Fibroblast of lung (primary cell): ENCODE measurements at regions not wholly inside any gene's neighbourhood (a gene's known extent, or its start where the extent isn't known, plus 50 kb on each side); places are given as distances from the start of the nearest gene placed in this dataset.

Experiments
- DNase-seq, 2 donors: peaks; one replicate each; pipeline versions ENCODE4 v3.0.0 to v3.0.0-alpha.2; 2010; ENCODE audit warnings: low read depth in 2 of 2
- H2AFZ ChIP-seq: 2 replicates; pipeline ENCODE4 v1.5.1; 2012; ENCODE audit warnings: low read length, control low read depth, inconsistent platforms
- H3K27ac ChIP-seq: 2 replicates; pipeline ENCODE4 v1.5.1; 2011; ENCODE audit warnings: low read length, control low read depth; ENCODE audit not compliant: insufficient read depth
- H3K27me3 ChIP-seq: 2 replicates; pipeline ENCODE4 v1.5.1; 2011; ENCODE audit warnings: mild to moderate bottlenecking, low read length; ENCODE audit not compliant: control insufficient read depth, insufficient read depth
- H3K36me3 ChIP-seq: 2 replicates; pipeline ENCODE4 v1.5.1; 2011; ENCODE audit warnings: low read length; ENCODE audit not compliant: control insufficient read depth, insufficient read depth
- H3K4me1 ChIP-seq: 2 replicates; pipeline ENCODE4 v1.5.1; 2011; ENCODE audit warnings: low read length; ENCODE audit not compliant: control insufficient read depth, insufficient read depth; ENCODE audit errors: extremely low read depth
- H3K4me2 ChIP-seq: 2 replicates; pipeline ENCODE4 v1.5.1; 2011; ENCODE audit warnings: low read length, control low read depth; ENCODE audit not compliant: insufficient read depth; ENCODE audit errors: extremely low read depth
- H3K4me3 ChIP-seq, 4 experiments: fragments of 200-600 bp in 1 of 4; sonication (generic) in 1 of 4; replicated peaks in 1 of 4; 2 replicates each; pipeline ENCODE4 v1.5.1; 2011 to 2016; ENCODE audit warnings: low read length in 4 of 4, low read depth in 3 of 4, mild to moderate bottlenecking in 3 of 4, control low read depth in 2 of 4, inconsistent platforms in 1 of 4, mixed read lengths in 1 of 4; ENCODE audit not compliant: insufficient read depth in 1 of 4; ENCODE audit errors: control extremely low read depth in 1 of 4
- H3K79me2 ChIP-seq: 2 replicates; pipeline ENCODE4 v1.5.1; 2012; ENCODE audit warnings: mild to moderate bottlenecking, low read length, inconsistent platforms; ENCODE audit not compliant: control insufficient read depth, insufficient read depth
- H3K9ac ChIP-seq: 2 replicates; pipeline ENCODE4 v1.5.1; 2011; ENCODE audit warnings: mild to moderate bottlenecking, low read length, control low read depth; ENCODE audit not compliant: insufficient read depth
- H3K9me3 ChIP-seq: 2 replicates; pipeline ENCODE4 v1.5.1; 2012; ENCODE audit warnings: low read depth, low read length; ENCODE audit not compliant: control insufficient read depth, insufficient read depth
- H4K20me1 ChIP-seq: 2 replicates; pipeline ENCODE4 v1.5.1; 2011; ENCODE audit warnings: low read length; ENCODE audit not compliant: control insufficient read depth, insufficient read depth; ENCODE audit errors: extremely low read depth
- EZH2 ChIP-seq: IDR thresholded peaks from 2 replicates; pipeline ENCODE4 v1.5.1; 2012; ENCODE audit warnings: low read length, control low read depth, mild to moderate bottlenecking; ENCODE audit errors: missing control alignments
- TF ChIP-seq, protein P1 (sequence below), 2 donors: IDR thresholded peaks in 1 of 2; conservative IDR thresholded peaks in 1 of 2; 1 replicate in 1 of 2; 2 replicates in 1 of 2; pipeline ENCODE4 v1.5.1; 2011 to 2012; ENCODE audit warnings: low read length in 2 of 2, control low read depth in 1 of 2, inconsistent platforms in 1 of 2, low read depth in 1 of 2, mild to moderate bottlenecking in 1 of 2

DNA sequence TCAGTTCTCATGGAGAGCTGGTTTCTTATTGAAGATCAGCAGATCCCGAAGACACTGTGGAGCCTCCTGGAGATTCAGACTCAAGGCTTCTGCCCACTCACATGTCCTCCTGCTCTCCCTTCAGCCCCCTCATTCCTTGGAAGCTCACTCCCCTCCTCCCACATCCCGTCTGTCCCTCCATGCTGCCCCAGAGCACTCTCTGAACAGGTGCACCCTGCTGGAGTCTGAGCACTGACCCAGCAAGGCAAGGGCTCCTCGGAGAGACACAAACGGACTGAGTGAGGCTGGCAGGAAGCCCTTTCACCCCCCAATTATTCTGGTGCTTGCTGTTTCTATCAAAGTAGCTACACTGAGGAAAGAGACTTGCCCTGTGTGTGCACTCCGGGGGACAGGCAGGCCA, 374.0 kb downstream of the UQCRFS1 start:
- Histone ChIP-seq H3K27ac (no peak overlapping the region), H3K4me2 (no peak overlapping the region), H3K4me1 (no peaks in the 10 kb centered on the region), H3K36me3 (no peaks in the 10 kb centered on the region), H4K20me1 (no peaks in the 10 kb centered on the region), H3K27me3 (no peaks in the 10 kb centered on the region), H3K9me3 (no peaks in the 10 kb centered on the region), H2AFZ (no peak overlapping the region), H3K4me3 (no peak overlapping the region), H3K9ac (no peak overlapping the region), H3K79me2 (no peaks in the 10 kb centered on the region)
- TF ChIP-seq, protein P1, sequence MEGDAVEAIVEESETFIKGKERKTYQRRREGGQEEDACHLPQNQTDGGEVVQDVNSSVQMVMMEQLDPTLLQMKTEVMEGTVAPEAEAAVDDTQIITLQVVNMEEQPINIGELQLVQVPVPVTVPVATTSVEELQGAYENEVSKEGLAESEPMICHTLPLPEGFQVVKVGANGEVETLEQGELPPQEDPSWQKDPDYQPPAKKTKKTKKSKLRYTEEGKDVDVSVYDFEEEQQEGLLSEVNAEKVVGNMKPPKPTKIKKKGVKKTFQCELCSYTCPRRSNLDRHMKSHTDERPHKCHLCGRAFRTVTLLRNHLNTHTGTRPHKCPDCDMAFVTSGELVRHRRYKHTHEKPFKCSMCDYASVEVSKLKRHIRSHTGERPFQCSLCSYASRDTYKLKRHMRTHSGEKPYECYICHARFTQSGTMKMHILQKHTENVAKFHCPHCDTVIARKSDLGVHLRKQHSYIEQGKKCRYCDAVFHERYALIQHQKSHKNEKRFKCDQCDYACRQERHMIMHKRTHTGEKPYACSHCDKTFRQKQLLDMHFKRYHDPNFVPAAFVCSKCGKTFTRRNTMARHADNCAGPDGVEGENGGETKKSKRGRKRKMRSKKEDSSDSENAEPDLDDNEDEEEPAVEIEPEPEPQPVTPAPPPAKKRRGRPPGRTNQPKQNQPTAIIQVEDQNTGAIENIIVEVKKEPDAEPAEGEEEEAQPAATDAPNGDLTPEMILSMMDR (conservative IDR thresholded peaks at IDR 0.05 in 1 of 2, IDR thresholded peaks at IDR 0.05 in 1 of 2; ENCODE audit: low read depth in 1 of 2, low read length in 2 of 2) = no peak
- TF ChIP-seq EZH2 = no peak
- no peak for DNase-seq

- Histone ChIP-seq H3K27ac (no peak overlapping the region), H2AFZ (no peak overlapping the region), H3K9ac (no peak overlapping the region), H4K20me1 (no peaks in the 10 kb centered on the region), H3K79me2 (no peaks in the 10 kb centered on the region), H3K4me3 (no peak overlapping the region), H3K27me3 (no peaks in the 10 kb centered on the region), H3K4me2 (no peak overlapping the region), H3K9me3 (no peaks in the 10 kb centered on the region), H3K4me1 (no peaks in the 10 kb centered on the region), H3K36me3 (no peaks in the 10 kb centered on the region)
- no peak for DNase-seq
- TF ChIP-seq, protein P1 (conservative IDR thresholded peaks at IDR 0.05 in 1 of 2, IDR thresholded peaks at IDR 0.05 in 1 of 2; ENCODE audit: low read depth in 1 of 2, low read length in 2 of 2) = no peak
- no peak for TF ChIP-seq EZH2
Observed at GRCh38 chr19:28836421-28836820, 376.5 kb downstream of the UQCRFS1 start.

- no peak for DNase-seq
- no peaks in the 10 kb centered on the region for H3K27me3 ChIP-seq
Observed at GRCh38 chr19:28834996-28835395, 378.0 kb downstream of the UQCRFS1 start.

More at GRCh38 chr19:28834996-28835395, 378.0 kb downstream of the UQCRFS1 start:
- Histone ChIP-seq H3K4me1 (no peaks in the 10 kb centered on the region), H3K36me3 (no peaks in the 10 kb centered on the region), H4K20me1 (no peaks in the 10 kb centered on the region), H3K79me2 (no peaks in the 10 kb centered on the region), H3K27ac (no peak overlapping the region), H3K4me2 (no peak overlapping the region), H3K4me3 (no peak overlapping the region), H3K9me3 (no peaks in the 10 kb centered on the region), H3K9ac (no peak overlapping the region), H2AFZ (no peak overlapping the region)
- TF ChIP-seq, protein P1 (conservative IDR thresholded peaks at IDR 0.05 in 1 of 2, IDR thresholded peaks at IDR 0.05 in 1 of 2; ENCODE audit: low read depth in 1 of 2, low read length in 2 of 2) = no peak
- no peak for TF ChIP-seq EZH2
